Mesothelial cell of epicardium (in vitro differentiated cells): ENCODE measurements at regions not wholly inside any gene's neighbourhood (a gene's known extent, or its start where the extent isn't known, plus 50 kb on each side); places are given as distances from the start of the nearest gene placed in this dataset.
"Not testable (repeated sequence)": the region's sequence is repeated elsewhere in the genome, so short reads cannot be mapped to it uniquely, and the experiment has no call there.

Source experiments
- DNase-seq, 2 experiments: peaks; one replicate each; pipeline ENCODE4 v3.0.0; 2021; ENCODE audit warnings: low spot score in 2 of 2; ENCODE audit not compliant: unreplicated experiment in 2 of 2
- H3K27ac Mint-ChIP-seq: 2 replicates; pipeline ENCODE4 v1.8.0; 2021; ENCODE audit warnings: mixed read lengths
- H3K27me3 Mint-ChIP-seq: 2 replicates; pipeline ENCODE4 v1.8.0; 2021; ENCODE audit warnings: low read depth, mixed read lengths
- H3K36me3 Mint-ChIP-seq: 2 replicates; pipeline ENCODE4 v1.8.0; 2021; ENCODE audit warnings: mixed read lengths
- H3K4me1 Mint-ChIP-seq: 2 replicates; pipeline ENCODE4 v1.8.0; 2021; ENCODE audit warnings: mixed read lengths
- H3K4me3 Mint-ChIP-seq: 2 replicates; pipeline ENCODE4 v1.8.0; 2021; ENCODE audit warnings: mild to moderate bottlenecking, moderate library complexity, mixed read lengths
- H3K9me3 Mint-ChIP-seq: 2 replicates; pipeline ENCODE4 v1.8.0; 2021; ENCODE audit warnings: mixed read lengths
- TF ChIP-seq, protein P1 (sequence below): fragments of 200-600 bp; sonication (generic); IDR thresholded peaks from one replicate; pipeline ENCODE4 v1.5.0; 2021; ENCODE audit warnings: antibody characterized with exemption; ENCODE audit not compliant: unreplicated experiment

DNA sequence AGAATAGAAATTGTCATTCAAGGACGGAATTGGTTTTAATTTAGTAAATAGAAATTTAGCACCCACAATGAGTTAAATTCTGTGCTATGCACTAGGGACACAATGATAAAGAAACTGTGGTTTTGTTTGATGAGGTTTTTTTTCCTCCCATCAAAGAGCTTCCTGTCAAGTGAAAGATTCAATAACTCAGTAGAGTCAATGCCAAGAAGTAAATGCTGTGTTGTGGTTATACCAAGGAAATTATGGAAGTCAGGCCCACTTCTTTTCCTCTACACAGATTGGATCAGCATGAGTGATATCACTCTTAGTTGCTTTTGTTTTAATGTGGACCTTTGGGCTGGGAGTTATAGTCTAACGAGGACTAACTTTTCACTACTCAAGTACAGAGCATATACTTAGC, 1269.6 kb upstream of the ADGRL2 start:
- H3K4me1 Mint-ChIP-seq = peaks cover 28% of the 10 kb centered on the region
- H3K27me3 Mint-ChIP-seq = no peaks in the 10 kb centered on the region
- no peak overlapping the region for H3K27ac Mint-ChIP-seq
- no peak overlapping the region for H3K4me3 Mint-ChIP-seq
- no peak for DNase-seq
- no peaks in the 10 kb centered on the region for H3K9me3 Mint-ChIP-seq
- no peaks in the 10 kb centered on the region for H3K36me3 Mint-ChIP-seq
- TF ChIP-seq, protein P1, sequence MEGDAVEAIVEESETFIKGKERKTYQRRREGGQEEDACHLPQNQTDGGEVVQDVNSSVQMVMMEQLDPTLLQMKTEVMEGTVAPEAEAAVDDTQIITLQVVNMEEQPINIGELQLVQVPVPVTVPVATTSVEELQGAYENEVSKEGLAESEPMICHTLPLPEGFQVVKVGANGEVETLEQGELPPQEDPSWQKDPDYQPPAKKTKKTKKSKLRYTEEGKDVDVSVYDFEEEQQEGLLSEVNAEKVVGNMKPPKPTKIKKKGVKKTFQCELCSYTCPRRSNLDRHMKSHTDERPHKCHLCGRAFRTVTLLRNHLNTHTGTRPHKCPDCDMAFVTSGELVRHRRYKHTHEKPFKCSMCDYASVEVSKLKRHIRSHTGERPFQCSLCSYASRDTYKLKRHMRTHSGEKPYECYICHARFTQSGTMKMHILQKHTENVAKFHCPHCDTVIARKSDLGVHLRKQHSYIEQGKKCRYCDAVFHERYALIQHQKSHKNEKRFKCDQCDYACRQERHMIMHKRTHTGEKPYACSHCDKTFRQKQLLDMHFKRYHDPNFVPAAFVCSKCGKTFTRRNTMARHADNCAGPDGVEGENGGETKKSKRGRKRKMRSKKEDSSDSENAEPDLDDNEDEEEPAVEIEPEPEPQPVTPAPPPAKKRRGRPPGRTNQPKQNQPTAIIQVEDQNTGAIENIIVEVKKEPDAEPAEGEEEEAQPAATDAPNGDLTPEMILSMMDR = no peak

DNA sequence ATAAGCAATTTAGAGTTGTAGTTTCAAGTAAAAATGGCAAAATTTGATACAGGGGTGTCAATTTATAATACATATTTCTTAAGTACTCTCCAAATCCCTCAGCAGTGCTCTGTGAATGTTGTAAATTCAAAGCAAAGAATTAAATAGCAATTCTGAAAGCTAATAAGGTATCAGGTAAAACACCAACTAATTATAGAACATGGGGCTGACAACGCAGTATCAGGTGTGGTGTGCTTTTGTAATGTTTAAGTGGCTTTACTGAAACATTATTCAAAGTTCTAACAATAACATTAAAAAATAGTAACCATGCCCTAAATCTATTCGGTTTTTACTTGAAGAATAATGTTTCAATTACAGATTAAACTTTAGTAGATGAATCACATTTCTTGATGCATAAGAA, 1271.2 kb upstream of the ADGRL2 start:
- no peak overlapping the region for H3K4me3 Mint-ChIP-seq
- H3K4me1 Mint-ChIP-seq = peaks cover 19% of the 10 kb centered on the region
- H3K27ac Mint-ChIP-seq = no peak overlapping the region
- no peaks in the 10 kb centered on the region for H3K36me3 Mint-ChIP-seq
- TF ChIP-seq, protein P1 = no peak
- H3K27me3 Mint-ChIP-seq = no peaks in the 10 kb centered on the region
- DNase-seq = no peak
- H3K9me3 Mint-ChIP-seq = no peaks in the 10 kb centered on the region

DNA sequence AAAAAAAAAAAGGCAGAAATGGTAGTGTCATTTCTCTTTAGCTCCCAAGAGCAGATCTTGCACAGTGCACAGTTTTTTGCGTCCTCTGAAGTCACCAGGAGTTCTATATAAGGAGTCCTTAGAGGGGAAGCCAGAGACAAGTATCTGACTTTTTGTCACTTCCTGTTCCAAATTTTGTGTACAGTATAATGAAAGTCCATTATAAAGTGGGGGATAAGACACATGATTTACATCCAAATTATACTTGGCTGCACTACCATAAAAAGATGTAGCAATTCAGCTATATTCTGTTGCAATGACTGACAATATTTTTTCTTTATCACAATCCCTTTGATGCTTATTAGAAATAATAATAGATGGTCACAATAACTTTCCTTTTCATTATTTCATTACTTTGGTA, 1276.9 kb upstream of the ADGRL2 start:
- H3K9me3 Mint-ChIP-seq = peaks cover 6% of the 10 kb centered on the region
- TF ChIP-seq, protein P1 = no peak
- no peak overlapping the region for H3K4me3 Mint-ChIP-seq
- H3K27me3 Mint-ChIP-seq = no peaks in the 10 kb centered on the region
- no peak for DNase-seq
- peaks cover 9% of the 10 kb centered on the region for H3K4me1 Mint-ChIP-seq
- H3K36me3 Mint-ChIP-seq = no peaks in the 10 kb centered on the region
- no peak overlapping the region for H3K27ac Mint-ChIP-seq

DNA sequence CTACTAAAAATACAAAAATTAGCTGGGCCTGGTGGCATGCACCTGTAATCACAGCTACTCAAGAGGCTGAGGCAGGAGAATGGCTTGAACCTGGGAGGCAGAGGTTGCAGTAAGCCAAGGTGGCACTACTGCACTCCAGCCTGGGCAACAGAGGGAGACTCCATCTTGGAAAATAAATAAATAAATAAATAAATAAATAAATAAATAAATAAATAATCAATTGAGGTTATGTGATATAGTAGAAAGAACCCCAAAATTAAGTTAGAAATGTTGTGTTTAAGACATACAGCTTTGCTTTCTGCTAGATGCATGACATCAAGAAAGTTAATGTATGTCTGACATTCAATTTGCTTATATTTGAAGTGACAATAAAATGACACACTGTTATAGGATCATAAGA, 1277.7 kb upstream of the ADGRL2 start:
- not testable (repeated sequence) for H3K4me3 Mint-ChIP-seq, H3K27ac Mint-ChIP-seq, H3K27me3 Mint-ChIP-seq, H3K36me3 Mint-ChIP-seq, DNase-seq, H3K4me1 Mint-ChIP-seq, H3K9me3 Mint-ChIP-seq

DNA sequence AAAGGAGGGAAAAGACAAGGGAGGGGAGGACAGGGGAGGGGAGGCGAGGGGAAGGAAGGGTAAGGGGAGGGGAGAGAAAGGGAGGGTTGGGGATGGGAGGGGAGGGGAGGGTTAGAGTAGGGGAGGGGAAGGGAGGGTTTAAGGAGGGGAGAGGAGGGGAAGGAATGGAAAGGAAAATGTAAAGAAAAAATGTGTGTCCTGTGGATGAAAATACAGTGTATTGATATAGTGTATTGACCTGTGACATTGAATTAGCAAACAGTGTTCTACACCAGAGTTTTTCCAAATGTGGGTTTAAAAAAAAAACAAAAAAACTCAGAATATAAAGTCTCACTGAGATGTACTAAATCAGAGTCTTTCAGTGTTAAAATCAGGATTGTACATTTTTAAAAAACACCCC, 1279.8 kb upstream of the ADGRL2 start:
- H3K9me3 Mint-ChIP-seq = peaks cover 12% of the 10 kb centered on the region
- H3K4me3 Mint-ChIP-seq = no peak overlapping the region
- H3K4me1 Mint-ChIP-seq = peaks cover 9% of the 10 kb centered on the region
- no peaks in the 10 kb centered on the region for H3K36me3 Mint-ChIP-seq
- no peak overlapping the region for H3K27ac Mint-ChIP-seq
- no peak for DNase-seq
- TF ChIP-seq, protein P1 = no peak
- H3K27me3 Mint-ChIP-seq = no peaks in the 10 kb centered on the region

DNA sequence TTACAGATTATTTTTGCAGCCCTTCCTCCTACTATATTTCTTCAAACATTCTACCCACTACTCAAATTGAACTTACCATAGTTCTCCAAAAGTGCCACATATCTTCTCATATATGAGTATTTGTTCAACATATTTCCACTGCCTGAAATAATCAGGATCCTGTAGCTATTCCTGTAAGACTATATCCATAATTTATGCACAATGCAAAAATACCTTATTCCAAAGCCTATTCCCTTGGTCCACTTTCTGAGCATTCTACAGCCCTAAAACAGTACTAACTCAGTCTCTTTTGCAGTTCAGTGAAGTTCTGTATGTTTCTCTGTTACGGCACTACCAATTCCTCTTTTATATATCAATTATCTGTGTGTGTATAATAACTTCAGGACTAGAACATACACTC, 1283.7 kb upstream of the ADGRL2 start:
- H3K27ac Mint-ChIP-seq = no peak overlapping the region
- H3K9me3 Mint-ChIP-seq = peaks cover 10% of the 10 kb centered on the region
- no peak overlapping the region for H3K4me3 Mint-ChIP-seq
- no peaks in the 10 kb centered on the region for H3K27me3 Mint-ChIP-seq
- no peaks in the 10 kb centered on the region for H3K36me3 Mint-ChIP-seq
- no peak for DNase-seq
- TF ChIP-seq, protein P1 = no peak
- no peaks in the 10 kb centered on the region for H3K4me1 Mint-ChIP-seq
